HPDE6-E6E7 (cell line): ENCODE measurements at regions not wholly inside any gene's neighbourhood (a gene's known extent, or its start where the extent isn't known, plus 50 kb on each side); places are given as distances from the start of the nearest gene placed in this dataset.
"Not testable (repeated sequence)": the region's sequence is repeated elsewhere in the genome, so short reads cannot be mapped to it uniquely, and the experiment has no call there.

Experiments used
- DNase-seq: peaks from one replicate; pipeline ENCODE4 v3.0.0; 2011; ENCODE audit warnings: missing footprints; ENCODE audit errors: extremely low spot score

- DNase-seq = no peak
These were observed 480.2 kb upstream of the RUNX1 start for GRCh38 chr21:35529171-35529863.

- DNase-seq = no peak
These were observed 479.3 kb upstream of the RUNX1 start for GRCh38 chr21:35528116-35529042.

DNA sequence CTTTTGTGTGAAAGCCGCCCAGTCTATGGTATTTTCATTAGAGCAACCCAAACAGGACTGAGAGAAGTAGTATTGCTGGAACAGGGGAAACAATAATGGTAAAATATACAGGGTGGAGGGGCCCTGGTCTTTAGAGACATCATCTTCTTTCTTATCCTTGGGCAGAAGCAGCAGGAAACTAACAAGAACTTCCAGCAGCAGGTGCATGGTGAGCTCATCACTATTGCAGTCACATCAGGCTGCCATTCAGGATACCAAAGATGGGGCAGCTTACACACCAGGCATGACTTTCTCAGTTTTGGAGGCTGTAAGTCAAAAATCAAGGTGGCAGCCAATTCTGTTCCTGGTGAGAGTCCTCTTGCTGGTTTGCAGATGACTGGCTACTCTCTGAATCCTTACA lies 478.3 kb upstream of the RUNX1 start:
- DNase-seq = no peak

- DNase-seq = no peak
These were observed 476.3 kb upstream of the RUNX1 start for GRCh38 chr21:35525443-35525842.

GRCh38 chr21:35521852-35522505 lies 472.9 kb upstream of the RUNX1 start:
- peak; percentile 26 for DNase-seq

DNA sequence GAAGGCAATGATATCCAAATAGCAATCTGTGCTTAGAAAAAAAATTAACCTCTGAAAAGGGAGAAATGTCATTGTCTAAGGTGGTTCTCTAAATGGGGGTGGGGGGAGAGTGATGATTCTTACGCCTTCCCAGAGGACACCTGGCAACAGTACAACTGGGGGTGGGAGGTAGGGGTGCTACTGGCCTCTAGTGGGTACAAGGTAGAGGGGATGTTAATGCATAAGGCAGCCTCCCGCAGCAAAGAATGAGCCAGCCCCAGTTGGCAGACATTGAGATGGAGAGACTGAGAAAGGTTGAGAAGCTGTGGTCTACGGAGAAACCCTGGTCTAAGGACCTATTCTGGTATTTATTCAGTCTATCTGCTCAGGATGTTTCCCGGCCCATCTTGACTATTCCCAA lies 472.2 kb upstream of the RUNX1 start:
- no peak for DNase-seq

DNA sequence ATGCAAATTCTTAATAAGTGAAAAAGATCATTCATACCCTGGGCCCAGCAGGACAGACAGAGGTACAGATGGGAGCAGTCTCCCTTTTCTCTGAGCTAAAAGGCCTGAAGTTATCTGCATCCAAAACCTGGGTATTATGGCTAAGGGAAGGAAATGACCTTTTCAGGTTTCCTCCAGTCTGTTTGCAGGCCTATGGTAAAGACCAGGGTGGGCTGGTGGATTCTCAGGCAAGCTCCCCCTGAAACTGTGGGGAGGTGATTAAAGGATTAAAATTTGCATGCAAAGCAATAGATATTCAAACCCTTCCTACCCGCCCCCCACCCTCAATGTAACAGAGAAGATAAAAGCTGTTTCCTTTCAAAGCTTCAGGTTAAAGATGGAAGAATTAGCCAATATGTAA lies 471.8 kb upstream of the RUNX1 start:
- DNase-seq = no peak

DNA sequence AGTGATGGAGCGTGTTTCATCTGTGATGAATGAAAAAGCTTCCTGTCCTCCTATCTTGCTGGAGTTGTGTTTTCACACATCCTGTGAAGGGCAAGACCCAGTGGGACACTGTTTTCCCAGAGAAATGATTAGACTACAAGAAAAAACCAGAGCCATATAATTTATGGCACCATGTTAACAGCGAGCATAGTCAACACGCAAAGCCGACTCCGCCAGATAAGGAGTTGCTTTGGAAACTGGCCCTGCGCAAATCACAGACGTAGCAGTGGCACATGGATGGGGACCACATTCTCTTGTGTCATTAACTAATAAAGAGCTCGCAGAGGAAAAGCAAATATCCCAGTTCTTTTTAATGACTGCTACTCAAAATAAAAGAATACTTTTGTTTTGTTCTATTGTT lies 471.2 kb upstream of the RUNX1 start:
- no peak for DNase-seq

DNA sequence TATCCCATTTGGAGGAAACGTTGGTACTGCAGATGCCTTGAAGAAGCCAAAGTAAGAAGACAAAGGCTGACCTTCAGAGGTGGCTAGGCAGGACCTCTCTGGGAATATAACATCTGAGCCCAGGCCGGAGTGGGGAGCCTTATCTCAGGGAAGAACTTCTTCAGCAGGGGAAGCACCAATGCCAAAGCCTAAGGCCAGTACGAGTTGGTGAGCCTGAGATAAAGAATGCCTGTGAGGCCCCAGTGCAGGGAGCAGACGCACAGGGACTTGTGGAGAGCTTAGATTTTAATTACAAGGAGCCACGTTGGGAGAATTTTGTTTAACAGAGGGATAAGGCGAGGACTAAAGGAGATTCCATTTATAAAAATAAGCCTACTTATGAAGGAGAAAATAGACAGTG lies 468.8 kb upstream of the RUNX1 start:
- DNase-seq = no peak

GRCh38 chr21:35516292-35516691 lies 467.2 kb upstream of the RUNX1 start:
- not testable (repeated sequence) for DNase-seq

DNA sequence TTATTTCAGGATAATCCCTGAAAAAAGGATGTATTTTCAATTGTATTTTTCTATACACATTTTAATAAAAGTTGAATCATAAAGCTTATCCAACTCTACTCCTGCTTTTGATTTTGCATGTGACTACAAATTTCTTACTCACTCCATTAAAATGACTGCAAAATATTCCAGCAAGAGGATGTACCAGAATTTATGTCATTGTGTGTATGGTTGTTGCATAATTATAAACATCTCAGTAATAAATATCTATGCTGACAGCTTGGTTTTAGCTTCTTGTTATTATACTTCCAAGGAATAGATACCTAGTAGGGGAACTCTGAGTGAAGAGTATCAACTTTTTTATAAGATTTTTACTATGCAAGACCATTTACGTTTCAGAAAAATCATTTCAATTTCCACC lies 463.2 kb upstream of the RUNX1 start:
- no peak for DNase-seq

DNA sequence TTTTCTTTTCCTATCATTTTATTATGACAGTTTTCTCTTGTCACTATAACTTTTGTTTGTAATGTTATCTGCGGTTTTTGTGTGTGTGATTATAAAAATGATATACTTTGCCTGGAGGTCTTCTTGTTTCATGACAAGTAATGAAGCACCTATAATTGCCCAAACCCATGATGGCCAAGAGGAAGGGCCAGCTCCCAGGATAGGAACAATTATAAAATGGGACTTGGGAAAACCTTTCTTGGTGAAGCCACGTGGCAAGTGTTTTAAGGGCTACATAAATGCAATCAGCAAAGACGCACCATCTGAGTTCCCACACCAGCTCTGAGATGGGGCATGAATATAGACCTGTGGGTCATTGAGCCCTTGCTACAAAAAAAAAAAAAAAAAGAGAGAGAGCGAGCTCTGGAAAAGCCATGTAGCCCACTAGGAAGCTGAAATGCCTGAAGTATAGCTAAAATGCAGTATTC lies 462.6 kb upstream of the RUNX1 start:
- no peak for DNase-seq

DNA sequence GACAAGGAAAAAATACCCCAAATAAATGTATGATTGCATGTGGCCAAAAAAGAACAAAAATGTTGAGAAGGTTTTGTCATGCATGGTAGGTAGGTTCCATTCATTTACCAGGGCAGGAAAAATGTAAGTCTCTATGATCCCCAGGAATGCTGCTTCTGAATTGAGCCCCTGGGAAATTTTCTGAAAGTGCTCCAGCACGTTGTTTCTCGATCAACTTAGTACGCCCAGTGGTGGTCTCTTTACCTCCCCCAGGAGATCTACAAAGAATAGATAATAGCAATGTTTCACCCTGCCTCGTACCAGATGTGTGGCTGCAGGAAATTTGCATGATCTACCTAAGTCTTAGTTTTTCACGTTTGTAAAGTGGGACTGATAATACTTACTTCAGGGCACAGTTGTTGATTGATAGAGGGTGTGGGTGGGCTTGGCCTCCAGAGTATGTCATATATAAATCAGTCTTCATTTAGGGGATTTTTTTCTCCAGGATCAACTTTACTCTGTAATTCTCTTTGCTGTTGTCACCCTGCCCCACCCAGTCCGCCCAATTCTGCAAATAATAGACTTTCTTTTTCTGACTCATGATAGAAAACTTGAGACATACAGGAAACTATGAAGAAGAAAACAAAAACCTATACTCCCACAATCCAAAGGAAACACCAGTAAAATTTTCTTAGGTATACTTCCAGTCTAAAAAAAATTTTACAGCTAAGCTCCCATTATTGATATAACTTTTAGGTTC lies 462.0 kb upstream of the RUNX1 start:
- DNase-seq = peak; percentile 32

GRCh38 chr21:35510294-35510693 lies 461.2 kb upstream of the RUNX1 start:
- DNase-seq = peak; percentile 26

- no peak for DNase-seq
These were observed 460.1 kb upstream of the RUNX1 start for GRCh38 chr21:35509001-35509704.

GRCh38 chr21:35508139-35508888 lies 459.2 kb upstream of the RUNX1 start:
- DNase-seq = no peak

DNA sequence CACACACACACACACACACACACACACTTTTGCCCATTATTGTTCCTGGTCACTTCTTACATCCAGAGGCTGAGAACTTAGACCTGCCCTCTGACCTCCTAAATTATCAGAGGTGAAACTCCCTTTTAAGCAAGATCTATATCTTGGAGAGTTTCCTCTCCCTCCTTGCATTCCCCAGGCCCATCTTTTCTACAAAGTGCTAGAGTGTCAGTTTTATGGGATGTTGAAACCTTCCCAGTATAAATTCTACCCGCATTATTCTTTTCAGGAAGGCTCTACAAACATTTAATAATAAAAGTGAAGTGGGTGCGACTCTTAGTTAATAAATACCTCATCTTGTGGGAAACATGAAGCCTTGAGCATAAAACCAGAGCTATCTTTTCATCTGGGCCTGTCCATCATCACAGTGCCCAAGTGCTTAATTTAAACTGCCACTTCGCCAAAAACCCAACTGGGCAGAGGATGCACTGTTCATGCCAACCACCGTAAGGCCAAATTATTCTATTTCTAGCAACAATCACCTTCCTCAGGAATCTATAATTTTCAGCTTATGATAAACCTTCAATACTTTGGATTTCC lies 458.2 kb upstream of the RUNX1 start:
- DNase-seq = no peak

- DNase-seq = no peak
These were observed 457.7 kb upstream of the RUNX1 start for GRCh38 chr21:35506771-35507170.

DNA sequence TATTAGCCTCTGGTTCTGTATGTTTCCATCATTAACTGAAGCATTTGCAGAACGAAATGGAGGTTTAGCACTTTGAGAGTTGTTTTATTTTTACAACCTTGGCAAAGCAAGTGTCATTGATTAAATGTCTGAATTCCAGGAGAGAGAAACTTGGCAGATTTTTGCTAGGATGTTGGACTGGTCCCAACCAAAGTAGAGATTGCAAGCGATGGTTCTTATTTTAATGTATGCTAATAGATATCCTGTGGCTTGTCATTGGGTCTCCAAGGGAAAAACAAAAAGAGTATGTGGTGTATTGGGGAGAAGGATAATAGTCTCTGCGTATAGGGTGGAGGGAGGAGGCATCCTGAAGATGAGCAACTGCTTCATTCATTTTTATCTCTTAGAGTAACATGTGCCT lies 457.2 kb upstream of the RUNX1 start:
- no peak for DNase-seq

DNA sequence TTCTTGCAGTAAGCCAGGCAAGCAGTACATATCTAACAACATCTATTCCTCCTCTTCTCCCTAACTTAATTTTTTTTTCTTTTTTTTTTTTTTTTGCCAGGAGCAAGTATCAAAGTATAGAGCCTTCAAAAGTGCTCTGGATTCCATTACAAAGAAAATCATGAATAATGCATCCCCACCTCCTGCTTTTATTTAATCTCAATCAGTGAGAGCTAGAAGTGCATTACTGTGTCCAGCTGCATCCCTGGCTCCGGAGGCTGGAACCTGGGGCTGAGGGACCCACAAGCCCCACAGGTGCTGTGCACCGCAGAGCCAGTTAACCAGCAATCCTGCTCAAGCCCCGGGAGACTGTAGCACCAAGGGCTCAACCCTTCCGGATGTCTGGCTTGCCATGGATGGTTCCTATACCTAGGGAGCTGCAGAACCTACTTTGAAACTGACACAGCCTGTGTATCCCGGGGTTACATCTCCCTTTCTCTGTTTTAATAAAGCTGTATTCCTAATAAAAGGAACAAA lies 455.9 kb upstream of the RUNX1 start:
- DNase-seq = no peak
